ENCODE measurements at regions not wholly inside any gene's neighbourhood (a gene's known extent, or its start where the extent isn't known, plus 50 kb on each side); places are given as distances from the start of the nearest gene placed in this dataset.
"Not testable (repeated sequence)": the region's sequence is repeated elsewhere in the genome, so short reads cannot be mapped to it uniquely, and the experiment has no call there.

GRCh38 chr21:33136847-33137502, 67.0 kb downstream of the OLIG1 start:
- Mint-ChIP-seq H3K36me3 (ENCODE audit: low read depth) (peaks cover 4% of the 10 kb centered on the region), H3K4me1 (peaks cover 5% of the 10 kb centered on the region)

DNA sequence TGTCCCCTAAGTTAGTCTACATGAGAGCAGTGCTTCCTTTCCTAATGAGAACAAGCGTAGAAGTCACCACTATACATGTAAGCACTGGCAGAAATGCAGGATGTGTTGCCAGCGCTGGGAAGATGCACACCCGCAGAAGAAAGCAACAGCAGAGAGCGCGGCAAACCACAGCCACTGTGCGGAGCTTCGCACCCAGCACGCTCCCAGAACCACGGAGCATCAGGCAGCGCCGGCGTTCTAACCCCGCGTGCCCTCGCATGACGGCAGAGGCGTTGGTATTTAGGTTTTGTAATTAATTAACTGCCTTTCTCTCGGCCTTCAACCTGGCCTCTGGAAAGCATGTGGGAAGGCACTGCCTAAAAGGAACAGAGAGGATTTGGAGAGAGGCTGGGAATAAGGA, 69.1 kb downstream of the OLIG1 start:
- H3K27me3 Mint-ChIP-seq: peaks cover 36% of the 10 kb centered on the region
- peaks cover 5% of the 10 kb centered on the region for H3K36me3 Mint-ChIP-seq (ENCODE audit: low read depth)
- no peak overlapping the region for H3K4me3 Mint-ChIP-seq
- H3K27ac Mint-ChIP-seq: no peak overlapping the region
- H3K4me1 Mint-ChIP-seq: peaks cover 7% of the 10 kb centered on the region
- DNase-seq: no peak
- no peaks in the 10 kb centered on the region for H3K9me3 ChIP-seq (ENCODE audit: control insufficient read depth, low read length, poor library complexity, severe bottlenecking)
- no peak for ATAC-seq

More at GRCh38 chr21:33136847-33137502, 67.0 kb downstream of the OLIG1 start:
- DNase-seq: no peak
- Mint-ChIP-seq H3K27me3 (peaks cover 21% of the 10 kb centered on the region), H3K27ac (no peak overlapping the region), H3K4me3 (no peak overlapping the region)
- no peaks in the 10 kb centered on the region for H3K9me3 ChIP-seq (ENCODE audit: control insufficient read depth, low read length, poor library complexity, severe bottlenecking)
- ATAC-seq: no peak

DNA sequence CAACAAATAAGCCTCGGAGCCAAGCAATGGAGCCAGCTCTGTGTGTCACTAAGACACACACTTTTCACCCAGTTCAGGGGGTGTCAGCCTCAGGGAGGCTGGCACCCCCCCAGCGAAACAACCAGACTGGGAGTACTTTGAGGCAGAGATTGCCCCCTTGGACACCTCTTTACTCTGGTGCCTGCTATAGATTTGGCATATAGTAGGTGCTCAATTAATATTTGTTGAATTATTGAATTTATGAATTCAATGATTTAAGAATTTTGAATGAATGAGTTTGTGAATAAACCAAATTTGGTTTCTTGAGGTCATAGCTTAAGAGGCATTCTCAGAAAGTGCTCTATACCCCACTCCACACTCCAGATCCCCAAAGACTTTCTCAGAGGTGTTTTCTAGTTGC, 70.3 kb downstream of the OLIG1 start:
- peaks cover 42% of the 10 kb centered on the region for H3K27me3 Mint-ChIP-seq
- H3K4me3 Mint-ChIP-seq: no peak overlapping the region
- DNase-seq (no peak), ATAC-seq (no peak)
- H3K9me3 ChIP-seq (ENCODE audit: control insufficient read depth, low read length, poor library complexity, severe bottlenecking): no peaks in the 10 kb centered on the region
- peaks cover 5% of the 10 kb centered on the region for H3K36me3 Mint-ChIP-seq (ENCODE audit: low read depth)
- H3K4me1 Mint-ChIP-seq: peaks cover 7% of the 10 kb centered on the region
- no peak overlapping the region for H3K27ac Mint-ChIP-seq

GRCh38 chr21:33146467-33146866, 76.5 kb downstream of the OLIG1 start:
- H3K9me3 ChIP-seq (ENCODE audit: control insufficient read depth, low read length, poor library complexity, severe bottlenecking): no peaks in the 10 kb centered on the region
- no peak for ATAC-seq
- Mint-ChIP-seq H3K4me3 (no peak overlapping the region), H3K4me1 (peaks cover 5% of the 10 kb centered on the region), H3K27ac (no peak overlapping the region), H3K27me3 (peaks cover 53% of the 10 kb centered on the region), H3K36me3 (ENCODE audit: low read depth) (peaks cover 6% of the 10 kb centered on the region)
- no peak for DNase-seq

GRCh38 chr21:33149181-33149580, 79.2 kb downstream of the OLIG1 start:
- peaks cover 4% of the 10 kb centered on the region for H3K36me3 Mint-ChIP-seq (ENCODE audit: low read depth)
- peaks cover 50% of the 10 kb centered on the region for H3K27me3 Mint-ChIP-seq

DNA sequence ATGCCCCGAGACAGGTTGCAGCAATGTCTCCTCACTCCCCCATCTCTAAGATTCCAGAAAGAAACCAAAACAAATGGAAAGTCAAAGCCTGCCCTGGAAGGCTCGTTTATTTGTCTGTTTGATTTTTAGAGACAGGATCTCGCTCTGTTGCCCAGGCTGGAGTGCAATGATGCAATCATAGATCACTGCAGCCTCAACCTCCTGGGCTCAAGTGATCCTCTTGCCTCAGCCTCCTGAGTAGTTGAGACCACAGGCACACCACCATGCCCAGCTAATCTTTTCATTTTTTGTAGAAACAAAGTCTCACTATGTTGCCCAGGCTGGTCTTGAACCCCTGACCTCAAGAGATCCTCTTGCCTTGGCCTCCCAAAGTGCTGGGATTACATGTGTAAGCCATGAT, 78.8 kb upstream of the IFNAR2 start:
- H3K4me1 Mint-ChIP-seq; H3K36me3 Mint-ChIP-seq (ENCODE audit: low read depth); H3K27ac Mint-ChIP-seq; DNase-seq; H3K4me3 Mint-ChIP-seq; ATAC-seq; H3K9me3 ChIP-seq (ENCODE audit: control insufficient read depth, low read length, poor library complexity, severe bottlenecking): not testable (repeated sequence)
- peaks cover 40% of the 10 kb centered on the region for H3K27me3 Mint-ChIP-seq

More at GRCh38 chr21:33149181-33149580, 79.2 kb downstream of the OLIG1 start:
- Mint-ChIP-seq H3K4me3 (no peak overlapping the region), H3K27ac (no peak overlapping the region), H3K4me1 (peaks cover 3% of the 10 kb centered on the region)
- ATAC-seq (no peak), DNase-seq (no peak)
- no peaks in the 10 kb centered on the region for H3K9me3 ChIP-seq (ENCODE audit: control insufficient read depth, low read length, poor library complexity, severe bottlenecking)

GRCh38 chr21:33151941-33152731, 77.6 kb upstream of the IFNAR2 start:
- DNase-seq (no peak), ATAC-seq (no peak)
- H3K36me3 Mint-ChIP-seq (ENCODE audit: low read depth): peaks cover 2% of the 10 kb centered on the region
- no peak overlapping the region for H3K4me3 Mint-ChIP-seq
- peaks cover 37% of the 10 kb centered on the region for H3K27me3 Mint-ChIP-seq
- no peaks in the 10 kb centered on the region for H3K9me3 ChIP-seq (ENCODE audit: control insufficient read depth, low read length, poor library complexity, severe bottlenecking)
- H3K4me1 Mint-ChIP-seq: peaks cover 3% of the 10 kb centered on the region
- no peak overlapping the region for H3K27ac Mint-ChIP-seq

GRCh38 chr21:33152732-33153130, 77.0 kb upstream of the IFNAR2 start:
- DNase-seq (no peak), ATAC-seq (no peak)
- H3K4me3 Mint-ChIP-seq: no peak overlapping the region
- peaks cover 38% of the 10 kb centered on the region for H3K27me3 Mint-ChIP-seq
- H3K9me3 ChIP-seq (ENCODE audit: control insufficient read depth, low read length, poor library complexity, severe bottlenecking): no peaks in the 10 kb centered on the region
- peaks cover 3% of the 10 kb centered on the region for H3K4me1 Mint-ChIP-seq
- H3K27ac Mint-ChIP-seq: no peak overlapping the region
- peaks cover 2% of the 10 kb centered on the region for H3K36me3 Mint-ChIP-seq (ENCODE audit: low read depth)

DNA sequence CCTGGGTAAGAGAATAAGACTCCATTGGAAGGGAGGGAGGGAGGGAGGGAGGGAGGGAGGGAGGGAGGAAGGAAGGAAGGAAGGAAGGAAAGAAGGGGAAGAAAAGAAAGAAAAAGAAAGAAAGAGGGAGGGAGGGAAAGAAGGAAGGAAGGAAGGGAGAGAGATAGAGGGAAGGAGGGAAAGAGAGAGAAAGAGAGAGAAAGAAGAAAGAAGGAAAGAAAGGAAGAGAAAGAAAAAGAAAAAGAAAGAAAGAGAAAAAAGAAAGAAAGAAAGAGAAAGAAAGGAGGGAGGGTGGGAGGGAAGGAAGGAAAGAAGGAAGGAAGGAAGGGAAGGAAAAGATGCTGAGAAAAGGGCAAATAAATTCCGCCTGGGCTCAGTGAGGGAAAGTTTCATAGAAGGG, 74.7 kb upstream of the IFNAR2 start:
- Mint-ChIP-seq H3K4me1 (no peaks in the 10 kb centered on the region), H3K27me3 (peaks cover 36% of the 10 kb centered on the region), H3K4me3 (no peak overlapping the region), H3K27ac (no peak overlapping the region), H3K36me3 (ENCODE audit: low read depth) (no peaks in the 10 kb centered on the region)
- ATAC-seq (no peak), DNase-seq (no peak)
- H3K9me3 ChIP-seq (ENCODE audit: control insufficient read depth, low read length, poor library complexity, severe bottlenecking): peaks cover 3% of the 10 kb centered on the region

DNA sequence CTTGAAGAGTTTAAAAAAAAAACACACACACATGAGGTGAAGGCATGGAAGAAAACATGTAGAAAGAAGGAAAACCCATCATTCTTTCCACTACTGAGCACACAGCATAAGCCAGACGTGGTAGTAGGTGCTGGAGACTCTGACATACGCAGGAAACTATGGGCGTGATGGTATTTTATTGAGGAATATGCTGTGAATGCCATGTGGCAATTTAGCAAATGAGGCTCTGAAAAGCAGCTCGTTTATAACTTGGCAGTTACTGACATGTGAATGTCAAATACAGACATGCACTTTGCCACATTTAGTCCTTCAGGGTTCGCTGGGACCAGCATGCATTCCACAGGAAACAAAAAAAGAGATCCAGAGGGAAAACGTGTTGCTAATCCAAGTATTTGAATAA, 74.3 kb upstream of the IFNAR2 start:
- no peak overlapping the region for H3K27ac Mint-ChIP-seq
- no peaks in the 10 kb centered on the region for H3K4me1 Mint-ChIP-seq
- DNase-seq (no peak), ATAC-seq (no peak)
- peaks cover 36% of the 10 kb centered on the region for H3K27me3 Mint-ChIP-seq
- H3K36me3 Mint-ChIP-seq (ENCODE audit: low read depth): no peaks in the 10 kb centered on the region
- peaks cover 3% of the 10 kb centered on the region for H3K9me3 ChIP-seq (ENCODE audit: control insufficient read depth, low read length, poor library complexity, severe bottlenecking)
- H3K4me3 Mint-ChIP-seq: no peak overlapping the region

GRCh38 chr21:33157303-33157702, 72.4 kb upstream of the IFNAR2 start:
- no peak overlapping the region for H3K4me3 Mint-ChIP-seq
- no peak for ATAC-seq
- peaks cover 3% of the 10 kb centered on the region for H3K9me3 ChIP-seq (ENCODE audit: control insufficient read depth, low read length, poor library complexity, severe bottlenecking)
- no peaks in the 10 kb centered on the region for H3K4me1 Mint-ChIP-seq
- DNase-seq: no peak
- no peak overlapping the region for H3K27ac Mint-ChIP-seq
- H3K27me3 Mint-ChIP-seq: peaks cover 26% of the 10 kb centered on the region
- no peaks in the 10 kb centered on the region for H3K36me3 Mint-ChIP-seq (ENCODE audit: low read depth)

- H3K36me3 Mint-ChIP-seq (ENCODE audit: low read depth): no peaks in the 10 kb centered on the region
- H3K27me3 Mint-ChIP-seq: peaks cover 15% of the 10 kb centered on the region
These were observed 71.1 kb upstream of the IFNAR2 start for GRCh38 chr21:33158654-33159053.

DNA sequence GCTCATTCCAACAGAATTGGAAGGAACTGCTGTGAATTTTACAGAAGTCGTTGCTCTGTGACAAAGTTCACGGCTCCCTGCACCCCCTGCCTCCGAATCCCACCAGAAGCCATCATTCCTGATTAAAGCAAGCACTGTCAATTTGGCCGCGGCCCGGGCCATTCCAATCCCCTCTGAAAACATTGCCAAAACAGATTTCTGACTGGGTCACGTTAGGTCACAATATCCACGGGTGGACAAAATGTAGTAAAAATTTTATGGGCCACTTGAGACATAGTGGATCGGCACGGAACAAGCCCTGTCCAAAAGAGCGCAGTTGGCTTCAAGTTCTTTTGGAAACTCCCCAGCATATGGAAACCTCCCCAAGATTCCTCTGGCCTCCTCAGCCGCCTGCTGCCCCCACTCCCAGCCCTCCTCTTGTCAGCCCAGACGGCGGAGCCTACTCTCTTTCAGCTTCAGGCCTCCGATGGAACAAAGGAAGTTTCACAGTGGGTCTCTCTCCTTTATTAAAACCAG, 67.2 kb upstream of the IFNAR2 start:
- H3K9me3 ChIP-seq (ENCODE audit: control insufficient read depth, low read length, poor library complexity, severe bottlenecking): peaks cover 3% of the 10 kb centered on the region
- ATAC-seq: no peak
- no peak overlapping the region for H3K27ac Mint-ChIP-seq
- DNase-seq: no peak
- H3K4me3 Mint-ChIP-seq: no peak overlapping the region
- H3K27me3 Mint-ChIP-seq: peaks cover 9% of the 10 kb centered on the region
- no peaks in the 10 kb centered on the region for H3K36me3 Mint-ChIP-seq (ENCODE audit: low read depth)
- no peaks in the 10 kb centered on the region for H3K4me1 Mint-ChIP-seq

More at GRCh38 chr21:33158654-33159053, 71.1 kb upstream of the IFNAR2 start:
- DNase-seq (no peak), ATAC-seq (no peak)
- Mint-ChIP-seq H3K4me1 (no peaks in the 10 kb centered on the region), H3K4me3 (no peak overlapping the region), H3K27ac (no peak overlapping the region)
- peaks cover 3% of the 10 kb centered on the region for H3K9me3 ChIP-seq (ENCODE audit: control insufficient read depth, low read length, poor library complexity, severe bottlenecking)

All from T-helper 17 cell (primary cell).